A673 (cell line): ENCODE measurements at regions not wholly inside any gene's neighbourhood (a gene's known extent, or its start where the extent isn't known, plus 50 kb on each side); places are given as distances from the start of the nearest gene placed in this dataset.

Source experiments
- BruUV-seq: library from RNA; stranded (reverse); fragments of 400-500 nt; replicated peaks from 2 replicates; lab custom pipeline; 2021; lab: Mats Ljungman, UMichigan
- CTCF ChIA-PET: fragments of 300-600 bp; sonication (Branson Sonifier 250); formaldehyde crosslinking; loops from one replicate; lab custom pipeline; 2022; ENCODE audit warnings: antibody characterized with exemption; lab: Charles Lee
- POLR2A ChIA-PET: fragments of 300-600 bp; sonication (Branson Sonifier 250); formaldehyde crosslinking; loops from one replicate; lab custom pipeline; 2022; ENCODE audit warnings: antibody characterized with exemption; ENCODE audit not compliant: low non-redundant PET; lab: Charles Lee
- DNase-seq: peaks from one replicate; pipeline ENCODE4 v3.0.0-alpha.2; 2015; ENCODE audit warnings: low spot score
- H3K27ac ChIP-seq: fragments of 200-600 bp; sonication (generic); 2 replicates; pipeline ENCODE4 v1.5.1; 2016; ENCODE audit warnings: mixed run types, low read depth, mild to moderate bottlenecking, mixed read lengths, antibody characterized with exemption, low read length; ENCODE audit not compliant: poor library complexity, severe bottlenecking
- H3K27me3 ChIP-seq: fragments of 200-600 bp; sonication (generic); replicated peaks from 2 replicates; pipeline ENCODE4 v1.6.1; 2017; ENCODE audit warnings: mixed run types, low read depth, mild to moderate bottlenecking, mixed read lengths, antibody characterized with exemption, low read length; ENCODE audit not compliant: insufficient read depth, poor library complexity
- H3K36me3 ChIP-seq: fragments of 200-600 bp; sonication (generic); 2 replicates; pipeline ENCODE4 v1.6.1; 2016; ENCODE audit warnings: mixed run types, mild to moderate bottlenecking, mixed read lengths, antibody characterized with exemption, low read length; ENCODE audit not compliant: insufficient read depth, poor library complexity, severe bottlenecking
- H3K4me1 ChIP-seq: fragments of 200-600 bp; sonication (generic); 2 replicates; pipeline ENCODE4 v1.6.1; 2017; ENCODE audit warnings: mixed run types, mild to moderate bottlenecking, mixed read lengths, antibody characterized with exemption, low read length; ENCODE audit not compliant: insufficient read depth, poor library complexity, severe bottlenecking
- H3K4me3 ChIP-seq: fragments of 200-600 bp; sonication (generic); 2 replicates; pipeline ENCODE4 v1.5.1; 2016; ENCODE audit warnings: low read depth, mixed run types, mild to moderate bottlenecking, mixed read lengths, low read length; ENCODE audit not compliant: poor library complexity, severe bottlenecking
- H3K9me3 ChIP-seq: fragments of 200-600 bp; sonication (generic); 2 replicates; pipeline ENCODE4 v1.6.1; 2016; ENCODE audit warnings: mixed run types, low read depth, mild to moderate bottlenecking, mixed read lengths, antibody characterized with exemption, low read length; ENCODE audit not compliant: poor library complexity, severe bottlenecking
- EZH2 ChIP-seq: fragments of 200-600 bp; sonication (generic); IDR thresholded peaks from 2 replicates; pipeline ENCODE4 v1.6.1; 2017; ENCODE audit warnings: borderline replicate concordance, low read depth, mild to moderate bottlenecking, mixed read lengths, antibody characterized with exemption, low read length; ENCODE audit not compliant: poor library complexity, severe bottlenecking
- intact Hi-C: fragments of 100-400 bp; cut with micrococcal nuclease; formaldehyde crosslinking; loops from one replicate; pipeline ENCODE4 v1.10.0; 2022; ENCODE audit not compliant: unreplicated experiment
- TF ChIP-seq, protein P1 (sequence below): fragments of 300-800, 200-600 bp; sonication (generic); conservative IDR thresholded peaks from 2 replicates; pipeline ENCODE4 v1.5.1; 2017; ENCODE audit warnings: low read depth, mild to moderate bottlenecking, antibody characterized with exemption, low read length, moderate library complexity, mixed read lengths

GRCh38 chr3:193778676-193779075 is 185.7 kb downstream of the OPA1 start:
- H3K27ac ChIP-seq, result no peak overlapping the region
- TF ChIP-seq EZH2, result no peak
- TF ChIP-seq, protein P1, sequence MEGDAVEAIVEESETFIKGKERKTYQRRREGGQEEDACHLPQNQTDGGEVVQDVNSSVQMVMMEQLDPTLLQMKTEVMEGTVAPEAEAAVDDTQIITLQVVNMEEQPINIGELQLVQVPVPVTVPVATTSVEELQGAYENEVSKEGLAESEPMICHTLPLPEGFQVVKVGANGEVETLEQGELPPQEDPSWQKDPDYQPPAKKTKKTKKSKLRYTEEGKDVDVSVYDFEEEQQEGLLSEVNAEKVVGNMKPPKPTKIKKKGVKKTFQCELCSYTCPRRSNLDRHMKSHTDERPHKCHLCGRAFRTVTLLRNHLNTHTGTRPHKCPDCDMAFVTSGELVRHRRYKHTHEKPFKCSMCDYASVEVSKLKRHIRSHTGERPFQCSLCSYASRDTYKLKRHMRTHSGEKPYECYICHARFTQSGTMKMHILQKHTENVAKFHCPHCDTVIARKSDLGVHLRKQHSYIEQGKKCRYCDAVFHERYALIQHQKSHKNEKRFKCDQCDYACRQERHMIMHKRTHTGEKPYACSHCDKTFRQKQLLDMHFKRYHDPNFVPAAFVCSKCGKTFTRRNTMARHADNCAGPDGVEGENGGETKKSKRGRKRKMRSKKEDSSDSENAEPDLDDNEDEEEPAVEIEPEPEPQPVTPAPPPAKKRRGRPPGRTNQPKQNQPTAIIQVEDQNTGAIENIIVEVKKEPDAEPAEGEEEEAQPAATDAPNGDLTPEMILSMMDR, result no peak
- no peak for DNase-seq
- H3K4me1 ChIP-seq, result peaks cover 79% of the 10 kb centered on the region
- CTCF ChIA-PET, result interaction anchor here (4.9 kb wide), 1 partner anchor 537 kb away, joined by 68 read pairs; no protein-coding TSS in a partner anchor
- no peaks in the 10 kb centered on the region for H3K27me3 ChIP-seq
- H3K36me3 ChIP-seq, result no peaks in the 10 kb centered on the region
- POLR2A ChIA-PET, result no interaction called here
- H3K4me3 ChIP-seq, result no peak overlapping the region
- no TSS peak for BruUV-seq
- no peaks in the 10 kb centered on the region for H3K9me3 ChIP-seq
- intact Hi-C loops, result no loop called here

GRCh38 chr3:193779933-193780332 is 186.9 kb downstream of the OPA1 start:
- no peaks in the 10 kb centered on the region for H3K27me3 ChIP-seq
- TF ChIP-seq, protein P1, result no peak
- no peak for TF ChIP-seq EZH2
- no TSS peak for BruUV-seq
- CTCF ChIA-PET, result interaction anchor here (0.8 to 4.9 kb wide), 4 partner anchors 114 to 536 kb away, joined by 3 to 68 read pairs (median 9); no protein-coding TSS in a partner anchor
- no peaks in the 10 kb centered on the region for H3K9me3 ChIP-seq
- POLR2A ChIA-PET, result interaction anchor here (0.7 kb wide), 1 partner anchor 120 kb away, joined by 5 read pairs; no protein-coding TSS in a partner anchor
- H3K4me1 ChIP-seq, result peaks cover 91% of the 10 kb centered on the region
- DNase-seq, result peak; percentile 60
- H3K4me3 ChIP-seq, result no peak overlapping the region
- peak overlapping the region; percentile 86 for H3K27ac ChIP-seq
- no peaks in the 10 kb centered on the region for H3K36me3 ChIP-seq
- intact Hi-C loops, result loop anchor here (2.0 to 5.0 kb wide), 6 partner anchors 113 to 535 kb away; no protein-coding TSS in a partner anchor

- no peak overlapping the region for H3K4me3 ChIP-seq
- H3K4me1 ChIP-seq, result peaks cover 95% of the 10 kb centered on the region
- CTCF ChIA-PET, result interaction anchor here (0.6 to 4.9 kb wide), 12 partner anchors 28 to 784 kb away, joined by 3 to 68 read pairs (median 4); partner anchors contain the start of gene HES1
- POLR2A ChIA-PET, result interaction anchor here (0.6 kb wide), 1 partner anchor 536 kb away, joined by 8 read pairs; no protein-coding TSS in a partner anchor
- peak overlapping the region; percentile 86 for H3K27ac ChIP-seq
- no peaks in the 10 kb centered on the region for H3K27me3 ChIP-seq
- no peaks in the 10 kb centered on the region for H3K36me3 ChIP-seq
- TF ChIP-seq, protein P1, result no peak
- TF ChIP-seq EZH2, result no peak
- H3K9me3 ChIP-seq, result no peaks in the 10 kb centered on the region
- DNase-seq, result no peak
- BruUV-seq, result no TSS peak
- intact Hi-C loops, result loop anchor here (2.0 to 5.0 kb wide), 6 partner anchors 113 to 534 kb away; no protein-coding TSS in a partner anchor
Observed at GRCh38 chr3:193780397-193780796, 187.4 kb downstream of the OPA1 start.
